ENCODE measurements at regions not wholly inside any gene's neighbourhood (a gene's known extent, or its start where the extent isn't known, plus 50 kb on each side); places are given as distances from the start of the nearest gene placed in this dataset.

DNA sequence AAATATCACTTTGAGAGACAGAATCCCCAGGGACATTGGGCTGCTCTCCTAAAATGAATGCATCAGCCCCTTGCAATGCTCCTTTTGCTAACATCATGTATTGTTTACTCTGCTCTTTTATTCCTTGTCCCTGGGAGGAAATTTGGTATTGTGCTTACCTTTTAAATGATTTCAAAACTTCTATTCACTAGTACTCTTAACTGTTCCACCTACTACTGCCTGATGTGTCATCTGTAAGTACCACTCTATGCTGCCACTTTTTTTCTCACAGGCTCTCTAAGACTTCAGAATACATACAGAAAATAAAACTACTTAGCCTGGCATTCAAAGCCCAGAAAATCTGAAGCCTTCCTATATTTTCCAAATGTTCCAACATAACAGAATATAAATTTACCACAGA is 667.2 kb downstream of the BRINP1 start:
- no peaks in the 10 kb centered on the region for H3K9me3 ChIP-seq (ENCODE audit: control insufficient read depth, insufficient read depth, low read depth, low read length)
- H3K27ac ChIP-seq (ENCODE audit: extremely low read depth, low read depth, low read length), result no peak overlapping the region
- ChIA-PET POLR2A (no interaction called here), CTCF (no interaction called here)
- H3K4me3 ChIP-seq (ENCODE audit: low read depth, low read length), result no peak overlapping the region
- TF ChIP-seq ZNF324 (tag by site-specific recombination; IDR thresholded peaks at IDR 0.05) (no peak), ZNF266 (tag by site-specific recombination; IDR thresholded peaks at IDR 0.05; ENCODE audit: low read depth) (no peak), REPIN1 (tag by site-specific recombination; IDR thresholded peaks at IDR 0.05; ENCODE audit: low read depth) (no peak), HOXA7 (CRISPR knock-in tag; IDR thresholded peaks at IDR 0.05; ENCODE audit: borderline replicate concordance) (no peak), ZBTB20 (tag by site-specific recombination; IDR thresholded peaks at IDR 0.05) (no peak)
- TF ChIP-seq, protein P1, sequence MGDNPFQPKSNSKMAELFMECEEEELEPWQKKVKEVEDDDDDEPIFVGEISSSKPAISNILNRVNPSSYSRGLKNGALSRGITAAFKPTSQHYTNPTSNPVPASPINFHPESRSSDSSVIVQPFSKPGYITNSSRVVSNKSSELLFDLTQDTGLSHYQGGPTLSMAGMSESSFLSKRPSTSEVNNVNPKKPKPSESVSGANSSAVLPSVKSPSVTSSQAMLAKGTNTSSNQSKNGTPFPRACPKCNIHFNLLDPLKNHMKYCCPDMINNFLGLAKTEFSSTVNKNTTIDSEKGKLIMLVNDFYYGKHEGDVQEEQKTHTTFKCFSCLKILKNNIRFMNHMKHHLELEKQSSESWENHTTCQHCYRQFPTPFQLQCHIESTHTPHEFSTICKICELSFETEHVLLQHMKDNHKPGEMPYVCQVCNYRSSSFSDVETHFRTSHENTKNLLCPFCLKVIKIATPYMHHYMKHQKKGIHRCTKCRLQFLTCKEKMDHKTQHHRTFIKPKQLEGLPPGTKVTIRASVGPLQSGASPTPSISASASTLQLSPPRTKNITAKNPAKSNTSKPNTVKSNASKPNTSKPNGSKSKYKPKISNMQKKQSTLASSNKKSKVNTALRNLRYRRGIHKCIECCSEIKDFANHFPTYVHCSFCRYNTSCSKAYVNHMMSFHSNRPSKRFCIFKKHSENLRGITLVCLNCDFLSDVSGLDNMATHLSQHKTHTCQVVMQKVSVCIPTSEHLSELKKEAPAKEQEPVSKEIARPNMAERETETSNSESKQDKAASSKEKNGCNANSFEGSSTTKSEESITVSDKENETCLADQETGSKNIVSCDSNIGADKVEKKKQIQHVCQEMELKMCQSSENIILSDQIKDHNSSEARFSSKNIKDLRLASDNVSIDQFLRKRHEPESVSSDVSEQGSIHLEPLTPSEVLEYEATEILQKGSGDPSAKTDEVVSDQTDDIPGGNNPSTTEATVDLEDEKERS (tag by site-specific recombination; IDR thresholded peaks at IDR 0.05), result no peak
- TF ChIP-seq, protein P2, sequence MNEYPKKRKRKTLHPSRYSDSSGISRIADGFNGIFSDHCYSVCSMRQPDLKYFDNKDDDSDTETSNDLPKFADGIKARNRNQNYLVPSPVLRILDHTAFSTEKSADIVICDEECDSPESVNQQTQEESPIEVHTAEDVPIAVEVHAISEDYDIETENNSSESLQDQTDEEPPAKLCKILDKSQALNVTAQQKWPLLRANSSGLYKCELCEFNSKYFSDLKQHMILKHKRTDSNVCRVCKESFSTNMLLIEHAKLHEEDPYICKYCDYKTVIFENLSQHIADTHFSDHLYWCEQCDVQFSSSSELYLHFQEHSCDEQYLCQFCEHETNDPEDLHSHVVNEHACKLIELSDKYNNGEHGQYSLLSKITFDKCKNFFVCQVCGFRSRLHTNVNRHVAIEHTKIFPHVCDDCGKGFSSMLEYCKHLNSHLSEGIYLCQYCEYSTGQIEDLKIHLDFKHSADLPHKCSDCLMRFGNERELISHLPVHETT (tag by site-specific recombination; IDR thresholded peaks at IDR 0.05), result no peak
- H3K4me1 ChIP-seq (ENCODE audit: control insufficient read depth, insufficient read depth, low read length), result no peaks in the 10 kb centered on the region
- no peaks in the 10 kb centered on the region for H3K36me3 ChIP-seq (ENCODE audit: control insufficient read depth in 2 of 2, insufficient read depth in 1 of 2, low read length in 2 of 2)

DNA sequence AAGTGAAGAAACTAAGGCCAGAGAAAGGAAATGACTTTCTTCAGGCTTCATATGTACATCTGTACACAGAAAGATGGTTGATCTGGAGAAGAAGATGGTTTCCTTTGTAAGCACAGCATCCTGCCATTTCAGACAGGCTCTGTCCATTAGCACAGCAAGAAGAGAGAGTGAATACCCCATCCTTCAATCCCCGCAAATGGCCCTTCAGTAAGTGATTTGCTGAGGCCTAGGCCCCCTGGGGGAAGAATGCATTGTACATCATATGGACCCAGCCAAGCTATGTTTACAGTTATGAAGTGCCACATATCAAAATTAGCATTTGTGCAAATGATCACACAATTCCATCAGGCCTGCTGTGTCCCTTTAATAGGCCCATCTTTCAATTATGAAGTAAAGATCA is 657.4 kb downstream of the BRINP1 start:
- CTCF ChIA-PET, result no interaction called here
- H3K4me3 ChIP-seq (ENCODE audit: low read depth, low read length), result no peak overlapping the region
- H3K27ac ChIP-seq (ENCODE audit: extremely low read depth, low read depth, low read length), result no peak overlapping the region
- no peaks in the 10 kb centered on the region for H3K4me1 ChIP-seq (ENCODE audit: control insufficient read depth, insufficient read depth, low read length)
- no peaks in the 10 kb centered on the region for H3K36me3 ChIP-seq (ENCODE audit: control insufficient read depth in 2 of 2, insufficient read depth in 1 of 2, low read length in 2 of 2)
- H3K9me3 ChIP-seq (ENCODE audit: control insufficient read depth, insufficient read depth, low read depth, low read length), result no peaks in the 10 kb centered on the region
- POLR2A ChIA-PET, result no interaction called here
- TF ChIP-seq ZNF266 (tag by site-specific recombination; IDR thresholded peaks at IDR 0.05; ENCODE audit: low read depth) (no peak), ZEB2 (tag by site-specific recombination; IDR thresholded peaks at IDR 0.05) (no peak), ZNF133 (tag by site-specific recombination; IDR thresholded peaks at IDR 0.05) (no peak), ZBTB21 (tag by site-specific recombination; IDR thresholded peaks at IDR 0.05) (no peak), SP3 (tag by site-specific recombination; IDR thresholded peaks at IDR 0.05) (no peak), REPIN1 (tag by site-specific recombination; IDR thresholded peaks at IDR 0.05; ENCODE audit: low read depth) (no peak), GFI1B (tag by site-specific recombination; IDR thresholded peaks at IDR 0.05) (no peak)
- TF ChIP-seq, protein P3, sequence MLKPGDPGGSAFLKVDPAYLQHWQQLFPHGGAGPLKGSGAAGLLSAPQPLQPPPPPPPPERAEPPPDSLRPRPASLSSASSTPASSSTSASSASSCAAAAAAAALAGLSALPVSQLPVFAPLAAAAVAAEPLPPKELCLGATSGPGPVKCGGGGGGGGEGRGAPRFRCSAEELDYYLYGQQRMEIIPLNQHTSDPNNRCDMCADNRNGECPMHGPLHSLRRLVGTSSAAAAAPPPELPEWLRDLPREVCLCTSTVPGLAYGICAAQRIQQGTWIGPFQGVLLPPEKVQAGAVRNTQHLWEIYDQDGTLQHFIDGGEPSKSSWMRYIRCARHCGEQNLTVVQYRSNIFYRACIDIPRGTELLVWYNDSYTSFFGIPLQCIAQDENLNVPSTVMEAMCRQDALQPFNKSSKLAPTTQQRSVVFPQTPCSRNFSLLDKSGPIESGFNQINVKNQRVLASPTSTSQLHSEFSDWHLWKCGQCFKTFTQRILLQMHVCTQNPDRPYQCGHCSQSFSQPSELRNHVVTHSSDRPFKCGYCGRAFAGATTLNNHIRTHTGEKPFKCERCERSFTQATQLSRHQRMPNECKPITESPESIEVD (tag by site-specific recombination; IDR thresholded peaks at IDR 0.05), result no peak
- TF ChIP-seq, protein P4, sequence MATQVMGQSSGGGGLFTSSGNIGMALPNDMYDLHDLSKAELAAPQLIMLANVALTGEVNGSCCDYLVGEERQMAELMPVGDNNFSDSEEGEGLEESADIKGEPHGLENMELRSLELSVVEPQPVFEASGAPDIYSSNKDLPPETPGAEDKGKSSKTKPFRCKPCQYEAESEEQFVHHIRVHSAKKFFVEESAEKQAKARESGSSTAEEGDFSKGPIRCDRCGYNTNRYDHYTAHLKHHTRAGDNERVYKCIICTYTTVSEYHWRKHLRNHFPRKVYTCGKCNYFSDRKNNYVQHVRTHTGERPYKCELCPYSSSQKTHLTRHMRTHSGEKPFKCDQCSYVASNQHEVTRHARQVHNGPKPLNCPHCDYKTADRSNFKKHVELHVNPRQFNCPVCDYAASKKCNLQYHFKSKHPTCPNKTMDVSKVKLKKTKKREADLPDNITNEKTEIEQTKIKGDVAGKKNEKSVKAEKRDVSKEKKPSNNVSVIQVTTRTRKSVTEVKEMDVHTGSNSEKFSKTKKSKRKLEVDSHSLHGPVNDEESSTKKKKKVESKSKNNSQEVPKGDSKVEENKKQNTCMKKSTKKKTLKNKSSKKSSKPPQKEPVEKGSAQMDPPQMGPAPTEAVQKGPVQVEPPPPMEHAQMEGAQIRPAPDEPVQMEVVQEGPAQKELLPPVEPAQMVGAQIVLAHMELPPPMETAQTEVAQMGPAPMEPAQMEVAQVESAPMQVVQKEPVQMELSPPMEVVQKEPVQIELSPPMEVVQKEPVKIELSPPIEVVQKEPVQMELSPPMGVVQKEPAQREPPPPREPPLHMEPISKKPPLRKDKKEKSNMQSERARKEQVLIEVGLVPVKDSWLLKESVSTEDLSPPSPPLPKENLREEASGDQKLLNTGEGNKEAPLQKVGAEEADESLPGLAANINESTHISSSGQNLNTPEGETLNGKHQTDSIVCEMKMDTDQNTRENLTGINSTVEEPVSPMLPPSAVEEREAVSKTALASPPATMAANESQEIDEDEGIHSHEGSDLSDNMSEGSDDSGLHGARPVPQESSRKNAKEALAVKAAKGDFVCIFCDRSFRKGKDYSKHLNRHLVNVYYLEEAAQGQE (tag by site-specific recombination; IDR thresholded peaks at IDR 0.05), result no peak
- TF ChIP-seq, protein P1 (tag by site-specific recombination; IDR thresholded peaks at IDR 0.05), result no peak
- TF ChIP-seq, protein P5, sequence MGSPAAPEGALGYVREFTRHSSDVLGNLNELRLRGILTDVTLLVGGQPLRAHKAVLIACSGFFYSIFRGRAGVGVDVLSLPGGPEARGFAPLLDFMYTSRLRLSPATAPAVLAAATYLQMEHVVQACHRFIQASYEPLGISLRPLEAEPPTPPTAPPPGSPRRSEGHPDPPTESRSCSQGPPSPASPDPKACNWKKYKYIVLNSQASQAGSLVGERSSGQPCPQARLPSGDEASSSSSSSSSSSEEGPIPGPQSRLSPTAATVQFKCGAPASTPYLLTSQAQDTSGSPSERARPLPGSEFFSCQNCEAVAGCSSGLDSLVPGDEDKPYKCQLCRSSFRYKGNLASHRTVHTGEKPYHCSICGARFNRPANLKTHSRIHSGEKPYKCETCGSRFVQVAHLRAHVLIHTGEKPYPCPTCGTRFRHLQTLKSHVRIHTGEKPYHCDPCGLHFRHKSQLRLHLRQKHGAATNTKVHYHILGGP (tag by site-specific recombination; IDR thresholded peaks at IDR 0.05), result no peak

All from HEK293 (cell line).